ENCODE measurements at regions not wholly inside any gene's neighbourhood (a gene's known extent, or its start where the extent isn't known, plus 50 kb on each side); places are given as distances from the start of the nearest gene placed in this dataset.
A peak's percentile ranks its signal among the peaks of the same experiment; 100 is the strongest.

DNA sequence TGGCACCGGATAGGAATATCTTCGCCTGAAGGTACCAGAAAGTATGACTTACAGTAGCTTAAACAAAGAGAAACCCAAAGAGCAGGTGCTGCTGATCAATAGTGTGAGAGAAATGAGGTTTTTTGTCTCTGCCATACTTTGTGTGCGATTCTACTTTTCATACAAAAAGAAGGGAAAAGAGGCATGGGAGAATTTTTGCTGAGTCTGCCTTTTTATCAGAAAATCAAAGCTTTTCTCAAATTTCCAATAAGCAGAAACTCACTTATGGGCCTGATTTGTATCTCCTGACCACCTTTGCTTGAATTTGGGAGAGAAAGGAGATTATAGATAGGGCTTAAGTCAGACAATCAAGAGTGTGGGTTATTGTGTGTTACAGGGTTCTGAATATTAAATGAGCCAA, 65.5 kb upstream of the TAF11L2 start:
- H3K9me3 ChIP-seq: no peaks in the 10 kb centered on the region

DNA sequence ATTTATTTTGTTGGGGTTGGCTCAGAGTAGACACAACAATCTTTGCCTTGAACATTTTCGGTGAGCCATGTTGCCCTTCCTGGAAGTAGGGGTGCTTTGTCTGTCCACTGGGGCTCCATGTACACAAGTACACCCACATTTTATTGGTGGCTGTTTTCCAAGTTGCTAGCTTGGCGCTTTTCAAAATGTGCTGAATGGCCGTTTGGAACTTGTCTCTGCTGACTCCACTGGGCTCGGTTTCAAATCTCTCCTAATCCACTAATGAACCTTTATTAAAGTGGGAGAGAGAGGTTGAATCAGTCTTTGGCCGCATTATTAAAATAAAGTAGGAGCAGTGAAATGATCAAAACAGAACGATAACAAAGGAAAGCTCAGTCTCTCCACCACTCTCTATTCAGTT, 64.6 kb upstream of the TAF11L2 start:
- Histone ChIP-seq H3K27me3 (no peaks in the 10 kb centered on the region), H3K4me1 (peaks cover 0 to 4% (median 0%) of the 10 kb centered on the region in 4 donors), H3K9me3 (no peaks in the 10 kb centered on the region), H3K36me3 (no peaks in the 10 kb centered on the region), H3K4me3 (no peak overlapping the region), H3K27ac (no peak overlapping the region)
- WGBS, 2 donors: 47 to 55% methylated on average over 6 of the region's 6 CpGs
- no peak for DNase-seq (ENCODE audit: low spot score in 2 of 2)
- TF ChIP-seq POLR2A (IDR thresholded peaks at IDR 0.05) (no peak), EP300 (IDR thresholded peaks at IDR 0.05) (no peak)
- TF ChIP-seq, protein P1, sequence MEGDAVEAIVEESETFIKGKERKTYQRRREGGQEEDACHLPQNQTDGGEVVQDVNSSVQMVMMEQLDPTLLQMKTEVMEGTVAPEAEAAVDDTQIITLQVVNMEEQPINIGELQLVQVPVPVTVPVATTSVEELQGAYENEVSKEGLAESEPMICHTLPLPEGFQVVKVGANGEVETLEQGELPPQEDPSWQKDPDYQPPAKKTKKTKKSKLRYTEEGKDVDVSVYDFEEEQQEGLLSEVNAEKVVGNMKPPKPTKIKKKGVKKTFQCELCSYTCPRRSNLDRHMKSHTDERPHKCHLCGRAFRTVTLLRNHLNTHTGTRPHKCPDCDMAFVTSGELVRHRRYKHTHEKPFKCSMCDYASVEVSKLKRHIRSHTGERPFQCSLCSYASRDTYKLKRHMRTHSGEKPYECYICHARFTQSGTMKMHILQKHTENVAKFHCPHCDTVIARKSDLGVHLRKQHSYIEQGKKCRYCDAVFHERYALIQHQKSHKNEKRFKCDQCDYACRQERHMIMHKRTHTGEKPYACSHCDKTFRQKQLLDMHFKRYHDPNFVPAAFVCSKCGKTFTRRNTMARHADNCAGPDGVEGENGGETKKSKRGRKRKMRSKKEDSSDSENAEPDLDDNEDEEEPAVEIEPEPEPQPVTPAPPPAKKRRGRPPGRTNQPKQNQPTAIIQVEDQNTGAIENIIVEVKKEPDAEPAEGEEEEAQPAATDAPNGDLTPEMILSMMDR (IDR thresholded peaks at IDR 0.05): no peak

More for the DNA sequence above, 65.5 kb upstream of the TAF11L2 start:
- Histone ChIP-seq H3K36me3 (no peaks in the 10 kb centered on the region), H3K4me3 (no peak overlapping the region), H3K27ac (no peak overlapping the region), H3K4me1 (peaks cover 0 to 4% (median 0%) of the 10 kb centered on the region in 4 donors), H3K27me3 (no peaks in the 10 kb centered on the region)
- 92% methylated on average over 3 of the region's 3 CpGs for WGBS, 2 donors
- TF ChIP-seq, protein P1 (IDR thresholded peaks at IDR 0.05): no peak
- TF ChIP-seq EP300 (IDR thresholded peaks at IDR 0.05) (no peak), POLR2A (IDR thresholded peaks at IDR 0.05) (no peak)
- no peak for DNase-seq (ENCODE audit: low spot score in 2 of 2)

DNA sequence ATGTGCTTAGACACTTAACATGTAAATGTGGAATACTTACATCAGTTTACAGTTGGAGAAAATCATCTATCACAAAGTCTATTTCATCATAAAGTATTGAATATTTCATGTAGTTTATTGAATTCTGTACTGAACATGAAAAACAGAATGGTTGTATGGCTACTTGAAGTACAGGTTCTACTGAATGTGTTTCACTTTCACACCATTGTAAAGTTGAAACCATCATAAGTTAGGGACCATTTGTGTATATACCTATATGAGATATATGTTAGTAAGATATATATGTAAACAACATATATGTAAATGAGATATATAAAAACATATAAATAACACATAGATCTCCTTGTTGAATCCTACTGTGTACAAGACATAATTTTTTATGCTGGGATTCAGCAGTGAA, 63.0 kb upstream of the TAF11L2 start:
- Histone ChIP-seq H3K27me3 (no peaks in the 10 kb centered on the region), H3K4me1 (peaks cover 0 to 4% (median 0%) of the 10 kb centered on the region in 4 donors), H3K4me3 (no peak overlapping the region), H3K36me3 (no peaks in the 10 kb centered on the region), H3K9me3 (peaks cover 0 to 6% (median 0%) of the 10 kb centered on the region in 4 donors), H3K27ac (no peak overlapping the region)
- TF ChIP-seq EP300 (IDR thresholded peaks at IDR 0.05) (no peak), POLR2A (IDR thresholded peaks at IDR 0.05) (no peak)
- TF ChIP-seq, protein P1 (IDR thresholded peaks at IDR 0.05): no peak
- no peak for DNase-seq (ENCODE audit: low spot score in 2 of 2)

DNA sequence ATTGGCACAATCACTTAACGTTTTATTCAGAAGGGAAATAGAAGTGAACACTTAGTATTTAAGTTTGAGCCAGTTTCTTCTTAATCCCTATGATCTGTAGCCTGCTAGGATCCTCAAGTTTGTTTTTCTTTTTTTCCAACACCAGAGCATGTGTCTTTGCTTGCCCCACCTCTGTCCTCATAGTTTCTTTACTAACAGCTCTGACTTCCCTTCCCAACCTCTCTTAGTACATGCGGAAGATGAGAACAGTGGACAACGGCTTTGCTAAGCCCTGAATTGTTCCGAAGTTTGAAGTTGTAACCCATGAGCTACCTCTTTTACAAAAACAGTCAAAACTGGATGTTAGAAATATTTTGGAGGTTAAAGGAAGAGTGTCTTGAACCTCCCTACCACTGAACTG, 61.7 kb upstream of the TAF11L2 start:
- Histone ChIP-seq H3K27me3 (no peaks in the 10 kb centered on the region), H3K36me3 (no peaks in the 10 kb centered on the region), H3K4me3 (peak overlapping the region in 2 of 4 donors; percentile 0 to 28), H3K9me3 (peaks cover 0 to 15% (median 0%) of the 10 kb centered on the region in 4 donors), H3K4me1 (peaks cover 0 to 4% (median 0%) of the 10 kb centered on the region in 4 donors), H3K27ac (peak overlapping the region in 2 of 4 donors; percentile 16 to 60)
- 40 to 66% methylated on average over 4 of the region's 4 CpGs for WGBS, 2 donors
- TF ChIP-seq EP300 (IDR thresholded peaks at IDR 0.05) (no peak), POLR2A (IDR thresholded peaks at IDR 0.05) (no peak)
- TF ChIP-seq, protein P1 (IDR thresholded peaks at IDR 0.05): no peak
- DNase-seq (ENCODE audit: low spot score in 2 of 2): no peak

DNA sequence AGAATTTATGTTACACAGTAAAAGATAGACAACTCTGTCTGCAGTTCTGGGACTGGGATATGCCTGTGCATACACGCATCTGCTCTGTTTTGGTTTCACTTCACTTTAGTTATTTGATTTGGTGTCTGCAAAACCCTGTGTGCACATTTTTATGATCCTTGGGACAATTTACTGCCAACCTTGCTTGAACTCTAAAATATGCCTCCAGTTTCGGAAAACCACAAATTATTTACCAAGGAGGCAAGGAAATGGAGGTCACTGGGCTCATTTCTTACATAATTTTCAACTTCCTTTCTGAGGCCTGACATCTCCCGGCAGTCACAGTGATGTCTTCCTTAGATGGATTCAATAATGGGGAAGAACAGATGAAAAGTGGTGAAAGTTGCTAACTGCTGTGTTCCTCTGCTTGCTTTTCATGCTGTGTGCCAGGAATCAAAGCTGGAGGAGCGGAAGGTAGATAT, 61.2 kb upstream of the TAF11L2 start:
- H3K4me3 ChIP-seq: peak overlapping the region in 2 of 4 donors; percentile 0 to 28
- 43 to 55% methylated on average over 4 of the region's 4 CpGs for WGBS, 2 donors
- TF ChIP-seq, protein P1 (IDR thresholded peaks at IDR 0.05): no peak
- TF ChIP-seq EP300 (IDR thresholded peaks at IDR 0.05) (peak in 1 of 2 donors; percentile 50), POLR2A (IDR thresholded peaks at IDR 0.05) (no peak)

More for the DNA sequence above, 61.2 kb upstream of the TAF11L2 start:
- DNase-seq (ENCODE audit: low spot score in 2 of 2): peak in 1 of 2 donors; percentile 8
- no peaks in the 10 kb centered on the region for H3K36me3 ChIP-seq
- H3K27ac ChIP-seq: peak overlapping the region in 2 of 4 donors; percentile 16 to 60
- peaks cover 0 to 4% (median 0%) of the 10 kb centered on the region in 4 donors for H3K4me1 ChIP-seq
- peaks cover 0 to 15% (median 0%) of the 10 kb centered on the region in 4 donors for H3K9me3 ChIP-seq
- H3K27me3 ChIP-seq: no peaks in the 10 kb centered on the region

Data from tibial nerve (tissue), 4 donors.